Fibroblast of peridontal ligament (primary cell): ENCODE measurements at regions not wholly inside any gene's neighbourhood (a gene's known extent, or its start where the extent isn't known, plus 50 kb on each side); places are given as distances from the start of the nearest gene placed in this dataset.

Source experiments
- DNase-seq: peaks from one replicate; pipeline ENCODE4 v3.0.0-alpha.2; 2010; ENCODE audit errors: extremely low read depth

GRCh38 chr9:1757186-1757585 lies 258.0 kb upstream of the SMARCA2 start:
- no peak for DNase-seq

GRCh38 chr9:1759009-1759408 lies 256.1 kb upstream of the SMARCA2 start:
- no peak for DNase-seq

- no peak for DNase-seq
Observed at GRCh38 chr9:1759771-1760300, 255.3 kb upstream of the SMARCA2 start.

- DNase-seq: no peak
Observed at GRCh38 chr9:1761807-1762206, 253.3 kb upstream of the SMARCA2 start.

GRCh38 chr9:1766042-1766441 lies 249.1 kb upstream of the SMARCA2 start:
- no peak for DNase-seq

- no peak for DNase-seq
Observed at GRCh38 chr9:1768561-1768960, 246.6 kb upstream of the SMARCA2 start.

GRCh38 chr9:1771094-1771789 lies 243.9 kb upstream of the SMARCA2 start:
- DNase-seq: no peak

- DNase-seq: no peak
Observed at GRCh38 chr9:1775230-1775629, 239.9 kb upstream of the SMARCA2 start.

GRCh38 chr9:1776668-1777067 lies 238.5 kb upstream of the SMARCA2 start:
- DNase-seq: no peak

GRCh38 chr9:1791191-1791590 lies 224.0 kb upstream of the SMARCA2 start:
- DNase-seq: no peak

GRCh38 chr9:1794547-1795270 lies 220.4 kb upstream of the SMARCA2 start:
- no peak for DNase-seq

- no peak for DNase-seq
Observed at GRCh38 chr9:1804128-1804865, 210.8 kb upstream of the SMARCA2 start.

- no peak for DNase-seq
Observed at GRCh38 chr9:1829719-1830118, 185.4 kb upstream of the SMARCA2 start.

GRCh38 chr9:1832960-1833359 lies 182.2 kb upstream of the SMARCA2 start:
- DNase-seq: no peak

GRCh38 chr9:1837453-1838084 lies 177.6 kb upstream of the SMARCA2 start:
- DNase-seq: peak; percentile 4

- no peak for DNase-seq
Observed at GRCh38 chr9:1839909-1840308, 175.2 kb upstream of the SMARCA2 start.

GRCh38 chr9:1845425-1845824 lies 169.7 kb upstream of the SMARCA2 start:
- DNase-seq: no peak

GRCh38 chr9:1855726-1856125 lies 159.4 kb upstream of the SMARCA2 start:
- DNase-seq: no peak

- no peak for DNase-seq
Observed at GRCh38 chr9:1857808-1858207, 157.3 kb upstream of the SMARCA2 start.

GRCh38 chr9:1869843-1870242 lies 145.3 kb upstream of the SMARCA2 start:
- DNase-seq: no peak

GRCh38 chr9:1870915-1871314 lies 144.2 kb upstream of the SMARCA2 start:
- no peak for DNase-seq
